ENCODE measurements at regions not wholly inside any gene's neighbourhood (a gene's known extent, or its start where the extent isn't known, plus 50 kb on each side); places are given as distances from the start of the nearest gene placed in this dataset.

GRCh38 chr4:29908276-29908675 is 811.9 kb upstream of the PCDH7 start:
- TF ChIP-seq POLR2AphosphoS5 (IDR thresholded peaks at IDR 0.05), result no peak
- no peak for TF ChIP-seq CTCF (IDR thresholded peaks at IDR 0.05)
